Neutrophil (primary cell): ENCODE measurements at regions not wholly inside any gene's neighbourhood (a gene's known extent, or its start where the extent isn't known, plus 50 kb on each side); places are given as distances from the start of the nearest gene placed in this dataset.

Experiments used
- H3K27ac ChIP-seq: fragments of 200-600 bp; sonication (generic); 2 replicates; pipeline ENCODE4 v1.5.1; 2016; ENCODE audit warnings: mild to moderate bottlenecking, moderate library complexity
- H3K27me3 ChIP-seq: fragments of 200-600 bp; sonication (generic); 2 replicates; pipeline ENCODE4 v1.6.0; 2016; ENCODE audit warnings: mild to moderate bottlenecking
- H3K36me3 ChIP-seq: fragments of 200-600 bp; sonication (generic); 2 replicates; pipeline ENCODE4 v1.5.1; 2017
- H3K4me1 ChIP-seq, 2 experiments: fragments of 200-600 bp in 1 of 2; sonication (generic) in 1 of 2; 1 replicate in 1 of 2; 2 replicates in 1 of 2; pipeline versions ENCODE4 v1.5.1 to v1.6.1; 2013 to 2016; ENCODE audit warnings: low read depth in 1 of 2, low read length in 1 of 2, mild to moderate bottlenecking in 1 of 2, moderate library complexity in 1 of 2; ENCODE audit not compliant: control insufficient read depth in 1 of 2, insufficient read depth in 1 of 2
- H3K4me3 ChIP-seq, 2 experiments: fragments of 200-600 bp in 1 of 2; sonication (generic) in 1 of 2; 1 replicate in 1 of 2; 2 replicates in 1 of 2; pipeline ENCODE4 v1.5.1; 2013 to 2016; ENCODE audit warnings: low read depth in 1 of 2, low read length in 1 of 2, mild to moderate bottlenecking in 1 of 2, moderate library complexity in 1 of 2
- H3K9me3 ChIP-seq: fragments of 200-600 bp; sonication (generic); 2 replicates; pipeline ENCODE4 v1.5.1; 2016
- CTCF ChIP-seq: fragments of 200-600 bp; sonication (generic); IDR thresholded peaks from 2 replicates; pipeline ENCODE4 v1.5.1; 2016; ENCODE audit warnings: antibody characterized with exemption

- H3K27ac ChIP-seq = no peak overlapping the region
- H3K4me3 ChIP-seq = no peak overlapping the region
- no peak for TF ChIP-seq CTCF
- no peaks in the 10 kb centered on the region for H3K4me1 ChIP-seq
- no peaks in the 10 kb centered on the region for H3K27me3 ChIP-seq
- H3K9me3 ChIP-seq = no peaks in the 10 kb centered on the region
- H3K36me3 ChIP-seq = no peaks in the 10 kb centered on the region
Observed at GRCh38 chr2:207353836-207354235, 175.9 kb upstream of the CREB1 start.

- Histone ChIP-seq H3K4me3 (no peak overlapping the region), H3K4me1 (no peaks in the 10 kb centered on the region), H3K36me3 (no peaks in the 10 kb centered on the region), H3K27ac (no peak overlapping the region), H3K27me3 (no peaks in the 10 kb centered on the region), H3K9me3 (no peaks in the 10 kb centered on the region)
- no peak for TF ChIP-seq CTCF
Observed at GRCh38 chr2:207354462-207354861, 175.3 kb upstream of the CREB1 start.

GRCh38 chr2:207356567-207356966, 173.2 kb upstream of the CREB1 start:
- H3K4me1 ChIP-seq = no peaks in the 10 kb centered on the region
- H3K27me3 ChIP-seq = no peaks in the 10 kb centered on the region
- H3K27ac ChIP-seq = no peak overlapping the region
- no peaks in the 10 kb centered on the region for H3K9me3 ChIP-seq
- no peak overlapping the region for H3K4me3 ChIP-seq
- TF ChIP-seq CTCF = no peak
- no peaks in the 10 kb centered on the region for H3K36me3 ChIP-seq

- no peak for TF ChIP-seq CTCF
- H3K4me3 ChIP-seq = no peak overlapping the region
- H3K27me3 ChIP-seq = no peaks in the 10 kb centered on the region
- H3K4me1 ChIP-seq = no peaks in the 10 kb centered on the region
- no peaks in the 10 kb centered on the region for H3K36me3 ChIP-seq
- no peaks in the 10 kb centered on the region for H3K9me3 ChIP-seq
- no peak overlapping the region for H3K27ac ChIP-seq
Observed at GRCh38 chr2:207357216-207357615, 172.5 kb upstream of the CREB1 start.

- H3K36me3 ChIP-seq = no peaks in the 10 kb centered on the region
- H3K27me3 ChIP-seq = no peaks in the 10 kb centered on the region
- H3K4me1 ChIP-seq = no peaks in the 10 kb centered on the region
- H3K9me3 ChIP-seq = no peaks in the 10 kb centered on the region
- no peak for TF ChIP-seq CTCF
- H3K27ac ChIP-seq = no peak overlapping the region
- no peak overlapping the region for H3K4me3 ChIP-seq
Observed at GRCh38 chr2:207362716-207363115, 167.0 kb upstream of the CREB1 start.

GRCh38 chr2:207363761-207364290, 165.9 kb upstream of the CREB1 start:
- no peak for TF ChIP-seq CTCF
- Histone ChIP-seq H3K4me1 (no peaks in the 10 kb centered on the region), H3K27ac (no peak overlapping the region), H3K27me3 (no peaks in the 10 kb centered on the region), H3K4me3 (no peak overlapping the region), H3K36me3 (no peaks in the 10 kb centered on the region), H3K9me3 (no peaks in the 10 kb centered on the region)
